BE2C (cell line): ENCODE measurements at regions not wholly inside any gene's neighbourhood (a gene's known extent, or its start where the extent isn't known, plus 50 kb on each side); places are given as distances from the start of the nearest gene placed in this dataset.
A peak's percentile ranks its signal among the peaks of the same experiment; 100 is the strongest.

Experiments used
- DNase-seq: peaks from one replicate; pipeline ENCODE4 v3.0.0-alpha.2; 2020
- H3K27me3 ChIP-seq: fragments of 250-450 bp; sonication (Bioruptor Pico); 2 replicates; pipeline ENCODE4 v1.5.1; 2020; ENCODE audit warnings: mild to moderate bottlenecking
- H3K36me3 ChIP-seq: fragments of 250-450 bp; sonication (Bioruptor Pico); 2 replicates; pipeline ENCODE4 v1.5.1; 2020; ENCODE audit warnings: mild to moderate bottlenecking
- H3K4me1 ChIP-seq: fragments of 250-450 bp; sonication (Bioruptor Pico); 2 replicates; pipeline ENCODE4 v1.5.1; 2020
- H3K4me3 ChIP-seq: 2 replicates; pipeline ENCODE4 v1.5.1; 2011; ENCODE audit warnings: low read depth, low read length
- H3K9me3 ChIP-seq: fragments of 250-450 bp; sonication (Bioruptor Pico); 2 replicates; pipeline ENCODE4 v1.5.1; 2020
- CTCF ChIP-seq: IDR thresholded peaks from 2 replicates; pipeline ENCODE4 v1.5.1; 2012; ENCODE audit warnings: mild to moderate bottlenecking, low read depth, low read length

GRCh38 chr6:71527886-71528285 lies 239.3 kb downstream of the OGFRL1 start:
- no peaks in the 10 kb centered on the region for H3K4me1 ChIP-seq
- no peaks in the 10 kb centered on the region for H3K27me3 ChIP-seq
- no peaks in the 10 kb centered on the region for H3K36me3 ChIP-seq
- TF ChIP-seq CTCF = no peak
- no peak for DNase-seq
- no peaks in the 10 kb centered on the region for H3K9me3 ChIP-seq
- no peak overlapping the region for H3K4me3 ChIP-seq

- Histone ChIP-seq H3K4me3 (no peak overlapping the region), H3K9me3 (no peaks in the 10 kb centered on the region), H3K4me1 (no peaks in the 10 kb centered on the region), H3K36me3 (no peaks in the 10 kb centered on the region), H3K27me3 (no peaks in the 10 kb centered on the region)
- TF ChIP-seq CTCF = no peak
- no peak for DNase-seq
Observed at GRCh38 chr6:71529026-71529425, 240.4 kb downstream of the OGFRL1 start.

GRCh38 chr6:71529769-71530168 lies 241.2 kb downstream of the OGFRL1 start:
- H3K27me3 ChIP-seq = peaks cover 4% of the 10 kb centered on the region
- TF ChIP-seq CTCF = no peak
- H3K4me1 ChIP-seq = no peaks in the 10 kb centered on the region
- H3K4me3 ChIP-seq = no peak overlapping the region
- no peak for DNase-seq
- H3K36me3 ChIP-seq = no peaks in the 10 kb centered on the region
- no peaks in the 10 kb centered on the region for H3K9me3 ChIP-seq

GRCh38 chr6:71531006-71531405 lies 242.4 kb downstream of the OGFRL1 start:
- no peak for DNase-seq
- Histone ChIP-seq H3K27me3 (peaks cover 9% of the 10 kb centered on the region), H3K4me1 (no peaks in the 10 kb centered on the region), H3K4me3 (no peak overlapping the region), H3K36me3 (no peaks in the 10 kb centered on the region), H3K9me3 (no peaks in the 10 kb centered on the region)
- no peak for TF ChIP-seq CTCF

- Histone ChIP-seq H3K4me3 (no peak overlapping the region), H3K4me1 (no peaks in the 10 kb centered on the region)
Observed at GRCh38 chr6:71531841-71532240, 243.2 kb downstream of the OGFRL1 start.

GRCh38 chr6:71533939-71534379 lies 245.3 kb downstream of the OGFRL1 start:
- no peaks in the 10 kb centered on the region for H3K4me1 ChIP-seq
- H3K4me3 ChIP-seq = no peak overlapping the region
- DNase-seq = peak; percentile 9
- peak; percentile 61 for TF ChIP-seq CTCF
- peaks cover 16% of the 10 kb centered on the region for H3K27me3 ChIP-seq
- no peaks in the 10 kb centered on the region for H3K36me3 ChIP-seq
- H3K9me3 ChIP-seq = no peaks in the 10 kb centered on the region

More at GRCh38 chr6:71531841-71532240, 243.2 kb downstream of the OGFRL1 start:
- peaks cover 13% of the 10 kb centered on the region for H3K27me3 ChIP-seq
- no peak for TF ChIP-seq CTCF
- H3K9me3 ChIP-seq = no peaks in the 10 kb centered on the region
- DNase-seq = peak; percentile 5
- no peaks in the 10 kb centered on the region for H3K36me3 ChIP-seq
